AG10803 (cell line): ENCODE measurements at regions not wholly inside any gene's neighbourhood (a gene's known extent, or its start where the extent isn't known, plus 50 kb on each side); places are given as distances from the start of the nearest gene placed in this dataset.
A peak's percentile ranks its signal among the peaks of the same experiment; 100 is the strongest.
"Not testable (repeated sequence)": the region's sequence is repeated elsewhere in the genome, so short reads cannot be mapped to it uniquely, and the experiment has no call there.

Source experiments
- DNase-seq: peaks from one replicate; pipeline ENCODE4 v3.0.0; 2010; ENCODE audit warnings: low read depth
- H3K4me3 ChIP-seq: 2 replicates; pipeline ENCODE4 v1.5.1; 2011; ENCODE audit warnings: mild to moderate bottlenecking, low read length, control low read depth
- TF ChIP-seq, protein P1 (sequence below): conservative IDR thresholded peaks from 2 replicates; pipeline ENCODE4 v1.5.1; 2011; ENCODE audit warnings: mild to moderate bottlenecking, low read length, control low read depth, inconsistent platforms

GRCh38 chr12:46571608-46572007 is 199.0 kb upstream of the SLC38A2 start:
- peak; percentile 27 for DNase-seq
- H3K4me3 ChIP-seq = no peak overlapping the region
- TF ChIP-seq, protein P1, sequence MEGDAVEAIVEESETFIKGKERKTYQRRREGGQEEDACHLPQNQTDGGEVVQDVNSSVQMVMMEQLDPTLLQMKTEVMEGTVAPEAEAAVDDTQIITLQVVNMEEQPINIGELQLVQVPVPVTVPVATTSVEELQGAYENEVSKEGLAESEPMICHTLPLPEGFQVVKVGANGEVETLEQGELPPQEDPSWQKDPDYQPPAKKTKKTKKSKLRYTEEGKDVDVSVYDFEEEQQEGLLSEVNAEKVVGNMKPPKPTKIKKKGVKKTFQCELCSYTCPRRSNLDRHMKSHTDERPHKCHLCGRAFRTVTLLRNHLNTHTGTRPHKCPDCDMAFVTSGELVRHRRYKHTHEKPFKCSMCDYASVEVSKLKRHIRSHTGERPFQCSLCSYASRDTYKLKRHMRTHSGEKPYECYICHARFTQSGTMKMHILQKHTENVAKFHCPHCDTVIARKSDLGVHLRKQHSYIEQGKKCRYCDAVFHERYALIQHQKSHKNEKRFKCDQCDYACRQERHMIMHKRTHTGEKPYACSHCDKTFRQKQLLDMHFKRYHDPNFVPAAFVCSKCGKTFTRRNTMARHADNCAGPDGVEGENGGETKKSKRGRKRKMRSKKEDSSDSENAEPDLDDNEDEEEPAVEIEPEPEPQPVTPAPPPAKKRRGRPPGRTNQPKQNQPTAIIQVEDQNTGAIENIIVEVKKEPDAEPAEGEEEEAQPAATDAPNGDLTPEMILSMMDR = no peak

GRCh38 chr12:46569826-46570439 is 197.4 kb upstream of the SLC38A2 start:
- TF ChIP-seq, protein P1 = no peak
- no peak overlapping the region for H3K4me3 ChIP-seq
- no peak for DNase-seq

- TF ChIP-seq, protein P1 = no peak
- no peak overlapping the region for H3K4me3 ChIP-seq
- DNase-seq = no peak
Observed at GRCh38 chr12:46567667-46568066, 195.1 kb upstream of the SLC38A2 start.

GRCh38 chr12:46562625-46563225 is 190.2 kb upstream of the SLC38A2 start:
- TF ChIP-seq, protein P1 = no peak
- H3K4me3 ChIP-seq = no peak overlapping the region
- peak; percentile 94 for DNase-seq

GRCh38 chr12:46561769-46562624 is 189.4 kb upstream of the SLC38A2 start:
- DNase-seq = peak; percentile 49

DNA sequence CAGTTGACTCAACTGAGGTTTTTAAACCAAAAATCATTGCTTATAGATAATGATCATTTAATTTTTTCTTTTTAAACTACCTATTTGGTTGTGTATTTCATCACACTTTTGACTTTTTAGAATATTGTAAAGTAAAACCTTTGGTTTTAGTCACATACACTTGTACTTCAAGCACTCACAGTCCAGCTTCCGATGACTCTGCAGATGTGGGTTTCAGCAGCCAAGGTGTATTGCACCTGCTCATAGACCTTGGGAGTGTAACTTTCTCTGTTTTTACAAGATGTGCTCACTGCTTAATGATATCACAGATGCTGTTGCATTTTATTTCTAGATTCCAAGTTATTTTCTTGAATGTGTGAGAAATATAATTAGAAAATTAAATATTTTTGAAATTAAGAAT is 188.3 kb upstream of the SLC38A2 start:
- no peak overlapping the region for H3K4me3 ChIP-seq
- TF ChIP-seq, protein P1 = no peak
- DNase-seq = peak; percentile 24

More at GRCh38 chr12:46561769-46562624, 189.4 kb upstream of the SLC38A2 start:
- not testable (repeated sequence) for H3K4me3 ChIP-seq

- DNase-seq = no peak
- H3K4me3 ChIP-seq = no peak overlapping the region
- TF ChIP-seq, protein P1 = no peak
Observed at GRCh38 chr12:46560089-46560488, 187.5 kb upstream of the SLC38A2 start.
